Keratinocyte (primary cell): ENCODE measurements at regions not wholly inside any gene's neighbourhood (a gene's known extent, or its start where the extent isn't known, plus 50 kb on each side); places are given as distances from the start of the nearest gene placed in this dataset.

Experiments
- DNase-seq: peaks from one replicate; pipeline ENCODE4 v3.0.0-alpha.2; 2011; ENCODE audit warnings: low read depth, missing footprints, low spot score
- FAIRE-seq: peaks from 2 replicates; lab custom pipeline; 2011; peaks lifted over from hg19 to GRCh38; lab: Jason Lieb, UNC
- H2AFZ ChIP-seq: 2 replicates; pipeline ENCODE4 v1.6.0; 2012; ENCODE audit warnings: low read length, control low read depth, inconsistent platforms; ENCODE audit not compliant: control insufficient read depth
- H3K27ac ChIP-seq: 2 replicates; pipeline ENCODE4 v1.5.1; 2011; ENCODE audit warnings: low read length; ENCODE audit not compliant: control insufficient read depth, insufficient read depth
- H3K27me3 ChIP-seq: 3 replicates; pipeline ENCODE4 v1.6.0; 2011; ENCODE audit warnings: low read length; ENCODE audit not compliant: control insufficient read depth, insufficient read depth; ENCODE audit errors: extremely low read depth
- H3K36me3 ChIP-seq, 2 experiments: 2 replicates in 1 of 2; 3 replicates in 1 of 2; pipeline ENCODE4 v1.5.1; 2011; ENCODE audit warnings: low read length in 2 of 2, mild to moderate bottlenecking in 1 of 2; ENCODE audit not compliant: control insufficient read depth in 2 of 2, insufficient read depth in 2 of 2; ENCODE audit errors: extremely low read depth in 1 of 2
- H3K4me1 ChIP-seq: 3 replicates; pipeline ENCODE4 v1.5.1; 2011; ENCODE audit warnings: low read length; ENCODE audit not compliant: control insufficient read depth, insufficient read depth; ENCODE audit errors: extremely low read depth
- H3K4me2 ChIP-seq: 3 replicates; pipeline ENCODE4 v1.6.0; 2011; ENCODE audit warnings: low read depth, low read length; ENCODE audit not compliant: control insufficient read depth, insufficient read depth; ENCODE audit errors: extremely low read depth
- H3K4me3 ChIP-seq, 3 experiments: fragments of 200-600 bp in 1 of 3; sonication (generic) in 1 of 3; 2 replicates in 2 of 3; 3 replicates in 1 of 3; pipeline ENCODE4 v1.5.1; 2011 to 2016; ENCODE audit warnings: low read length in 3 of 3, mild to moderate bottlenecking in 3 of 3, control low read depth in 2 of 3, inconsistent platforms in 1 of 3, low read depth in 1 of 3, mixed read lengths in 1 of 3, mixed run types in 1 of 3, moderate library complexity in 1 of 3; ENCODE audit not compliant: control insufficient read depth in 2 of 3, insufficient read depth in 2 of 3; ENCODE audit errors: extremely low read depth in 1 of 3
- H3K79me2 ChIP-seq: 2 replicates; pipeline ENCODE4 v1.6.0; 2012; ENCODE audit warnings: low read length; ENCODE audit not compliant: control insufficient read depth, insufficient read depth
- H3K9ac ChIP-seq: 3 replicates; pipeline ENCODE4 v1.6.0; 2011; ENCODE audit warnings: low read length; ENCODE audit not compliant: control insufficient read depth, insufficient read depth; ENCODE audit errors: extremely low read depth
- H3K9me1 ChIP-seq: 3 replicates; pipeline ENCODE4 v1.6.0; 2011; ENCODE audit warnings: low read length; ENCODE audit not compliant: control insufficient read depth, insufficient read depth; ENCODE audit errors: extremely low read depth
- H3K9me3 ChIP-seq: 2 replicates; pipeline ENCODE4 v1.5.1; 2012; ENCODE audit warnings: low read depth, low read length; ENCODE audit not compliant: control insufficient read depth
- H4K20me1 ChIP-seq: 3 replicates; pipeline ENCODE4 v1.6.0; 2011; ENCODE audit warnings: low read length; ENCODE audit not compliant: control insufficient read depth, insufficient read depth; ENCODE audit errors: extremely low read depth
- CTCF ChIP-seq, 3 experiments: IDR thresholded peaks in 1 of 3; conservative IDR thresholded peaks in 1 of 3; optimal IDR thresholded peaks in 1 of 3; 2 replicates in 2 of 3; 3 replicates in 1 of 3; pipeline versions ENCODE3 to v1.5.1; 2011; ENCODE audit warnings: low read length in 3 of 3, mild to moderate bottlenecking in 3 of 3, moderate library complexity in 2 of 3, control low read depth in 1 of 3, inconsistent platforms in 1 of 3; ENCODE audit not compliant: insufficient read depth in 2 of 3; ENCODE audit errors: extremely low read depth in 1 of 3
- EZH2 ChIP-seq: IDR thresholded peaks from one replicate; pipeline ENCODE4 v1.6.1; 2012; ENCODE audit warnings: inconsistent platforms, mild to moderate bottlenecking, low read length, moderate library complexity
- dilution Hi-C: fragments of 300-500 bp; cut with MboI; formaldehyde crosslinking; loops from one replicate; pipeline ENCODE4 v1.7.0; 2020; ENCODE audit warnings: low sequenced_read_pairs; ENCODE audit not compliant: extremely low pct_ligation_motif_present

DNA sequence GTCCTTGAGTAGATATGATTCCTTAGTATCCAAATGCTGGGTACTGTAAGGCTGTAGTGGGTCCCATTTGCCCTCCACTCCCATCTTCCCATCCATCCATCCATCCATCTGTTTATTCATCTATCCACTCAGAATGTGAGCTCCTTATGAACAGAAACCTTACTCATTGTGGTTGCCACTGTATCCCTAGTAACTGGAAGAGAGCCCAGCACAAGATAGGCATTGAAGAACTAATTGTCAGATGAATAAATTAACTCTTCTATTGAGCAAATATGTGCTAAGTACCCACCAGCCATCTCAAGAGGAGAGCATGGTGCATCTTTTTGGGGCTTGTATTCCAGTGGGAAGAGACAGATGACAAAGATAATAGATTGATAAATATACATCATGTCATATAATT, 86.4 kb upstream of the SEZ6L start:
- Histone ChIP-seq H3K9me3 (no peaks in the 10 kb centered on the region), H4K20me1 (no peaks in the 10 kb centered on the region), H2AFZ (no peak overlapping the region), H3K4me2 (no peak overlapping the region), H3K27me3 (no peaks in the 10 kb centered on the region), H3K4me3 (no peak overlapping the region), H3K36me3 (no peaks in the 10 kb centered on the region), H3K9ac (no peak overlapping the region), H3K4me1 (no peaks in the 10 kb centered on the region), H3K27ac (no peak overlapping the region), H3K9me1 (no peaks in the 10 kb centered on the region), H3K79me2 (no peaks in the 10 kb centered on the region)
- FAIRE-seq (no peak), DNase-seq (no peak)
- no peak for TF ChIP-seq EZH2
- dilution Hi-C loops: no loop called here

GRCh38 chr22:26086359-26086758, 82.9 kb upstream of the SEZ6L start:
- Histone ChIP-seq H3K36me3 (no peaks in the 10 kb centered on the region), H3K9me3 (no peaks in the 10 kb centered on the region), H4K20me1 (no peaks in the 10 kb centered on the region), H3K79me2 (no peaks in the 10 kb centered on the region), H3K4me2 (no peak overlapping the region), H3K9ac (no peak overlapping the region), H2AFZ (no peak overlapping the region), H3K4me1 (no peaks in the 10 kb centered on the region), H3K9me1 (no peaks in the 10 kb centered on the region), H3K27ac (no peak overlapping the region), H3K27me3 (no peaks in the 10 kb centered on the region), H3K4me3 (no peak overlapping the region)
- FAIRE-seq: no peak
- no peak for DNase-seq
- peak in 1 of 3 experiments; percentile 3 for TF ChIP-seq CTCF (optimal IDR thresholded peaks at IDR 0.05 in 1 of 3, IDR thresholded peaks at IDR 0.05 in 1 of 3, conservative IDR thresholded peaks at IDR 0.05 in 1 of 3; ENCODE audit: extremely low read depth in 1 of 3, insufficient read depth in 2 of 3, low read length in 3 of 3)
- TF ChIP-seq EZH2: no peak
- dilution Hi-C loops: no loop called here

DNA sequence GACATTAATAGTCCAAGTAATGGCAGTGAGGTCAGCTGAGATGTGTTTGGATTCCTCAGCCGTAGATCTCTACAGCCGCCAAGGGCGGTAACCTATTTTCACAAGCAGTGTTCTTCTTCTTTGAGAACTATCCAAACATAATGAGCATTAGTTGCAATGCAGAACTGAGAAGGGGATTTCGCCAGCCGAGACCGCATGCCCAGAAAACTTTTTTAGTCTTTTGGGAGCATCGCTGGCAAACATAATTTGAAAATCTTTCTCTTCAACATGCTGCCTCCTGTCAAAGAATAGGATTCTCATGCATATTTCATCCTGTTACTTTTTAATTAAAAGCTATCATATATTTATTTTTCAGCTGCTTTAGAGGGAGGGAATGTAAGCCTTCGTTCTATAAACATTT, 81.4 kb upstream of the SEZ6L start:
- no peak for DNase-seq
- dilution Hi-C loops: no loop called here
- H3K4me2 ChIP-seq: no peak overlapping the region

More for the DNA sequence above, 81.4 kb upstream of the SEZ6L start:
- no peak overlapping the region for H2AFZ ChIP-seq
- no peaks in the 10 kb centered on the region for H3K27me3 ChIP-seq
- H3K36me3 ChIP-seq: no peaks in the 10 kb centered on the region
- H3K9me3 ChIP-seq: no peaks in the 10 kb centered on the region
- H3K4me3 ChIP-seq: no peak overlapping the region
- no peak overlapping the region for H3K27ac ChIP-seq
- H3K9ac ChIP-seq: no peak overlapping the region
- H3K4me1 ChIP-seq: no peaks in the 10 kb centered on the region
- no peaks in the 10 kb centered on the region for H3K9me1 ChIP-seq
- TF ChIP-seq EZH2: no peak
- TF ChIP-seq CTCF (optimal IDR thresholded peaks at IDR 0.05 in 1 of 3, IDR thresholded peaks at IDR 0.05 in 1 of 3, conservative IDR thresholded peaks at IDR 0.05 in 1 of 3; ENCODE audit: extremely low read depth in 1 of 3, insufficient read depth in 2 of 3, low read length in 3 of 3): no peak
- no peak for FAIRE-seq
- no peaks in the 10 kb centered on the region for H3K79me2 ChIP-seq
- no peaks in the 10 kb centered on the region for H4K20me1 ChIP-seq
